ENCODE measurements at regions not wholly inside any gene's neighbourhood (a gene's known extent, or its start where the extent isn't known, plus 50 kb on each side); places are given as distances from the start of the nearest gene placed in this dataset.

DNA sequence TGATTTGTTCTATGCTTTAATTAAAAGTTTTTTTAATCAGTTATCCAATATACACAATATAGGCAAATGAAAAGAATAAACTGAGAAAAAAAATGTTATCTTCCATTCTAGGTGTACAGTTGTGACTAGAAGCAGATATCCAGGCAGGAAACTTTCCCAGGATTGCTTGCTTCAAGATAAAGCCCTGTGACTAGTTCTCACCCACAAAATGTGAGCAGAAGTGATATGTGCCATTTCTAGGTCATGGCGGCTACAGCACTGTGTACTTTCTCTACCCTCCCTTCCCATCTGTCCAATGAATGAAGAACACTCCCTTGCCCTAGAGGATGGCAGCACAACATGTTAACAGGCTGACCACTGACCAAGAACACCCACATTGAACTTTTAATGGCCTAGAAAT, 110.5 kb upstream of the STT3B start:
- no peak overlapping the region for H3K27ac ChIP-seq (ENCODE audit: low read depth, low read length)
- peaks cover 0 to under 1% (median 0%) of the 10 kb centered on the region in 5 donors for H3K4me1 ChIP-seq (ENCODE audit: control insufficient read depth in 5 of 5, insufficient read depth in 5 of 5, low read length in 5 of 5)
- no peaks in the 10 kb centered on the region for H3K27me3 ChIP-seq (ENCODE audit: control insufficient read depth in 5 of 5, insufficient read depth in 4 of 5, low read length in 5 of 5)
- H3K9me3 ChIP-seq (ENCODE audit: control insufficient read depth in 5 of 5, low read length in 5 of 5) = peaks cover 0 to 8% (median 2%) of the 10 kb centered on the region in 5 donors
- H3K36me3 ChIP-seq (ENCODE audit: control insufficient read depth in 5 of 5, insufficient read depth in 5 of 5, low read length in 5 of 5) = no peaks in the 10 kb centered on the region
- H3K9ac ChIP-seq (ENCODE audit: low read length in 5 of 5) = no peak overlapping the region
- no peak overlapping the region for H3K4me3 ChIP-seq (ENCODE audit: low read depth in 1 of 5, low read length in 5 of 5)

DNA sequence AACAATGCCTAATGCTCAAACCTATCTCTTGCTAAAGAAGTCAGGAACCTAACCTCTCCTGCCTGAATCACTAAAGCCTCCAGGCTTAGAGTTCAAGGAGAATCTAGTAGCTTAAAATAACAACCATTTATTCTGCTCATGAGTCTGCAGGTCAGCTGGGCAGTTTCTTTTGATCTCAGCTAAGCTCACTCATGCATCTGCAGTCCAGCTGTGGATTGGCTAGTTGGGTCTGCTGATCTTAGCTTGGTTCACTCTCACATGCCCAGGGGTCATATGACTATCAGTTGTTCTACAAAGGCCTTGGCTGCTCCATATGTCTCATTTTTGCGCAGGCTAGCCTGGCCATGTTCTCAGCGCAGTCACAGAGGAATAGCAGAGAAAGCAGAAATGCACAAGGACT, 109.2 kb upstream of the STT3B start:
- Histone ChIP-seq H3K9ac (ENCODE audit: low read length in 5 of 5) (no peak overlapping the region), H3K4me3 (ENCODE audit: low read depth in 1 of 5, low read length in 5 of 5) (no peak overlapping the region), H3K27me3 (ENCODE audit: control insufficient read depth in 5 of 5, insufficient read depth in 4 of 5, low read length in 5 of 5) (no peaks in the 10 kb centered on the region), H3K4me1 (ENCODE audit: control insufficient read depth in 5 of 5, insufficient read depth in 5 of 5, low read length in 5 of 5) (no peaks in the 10 kb centered on the region), H3K9me3 (ENCODE audit: control insufficient read depth in 5 of 5, low read length in 5 of 5) (peaks cover 0 to 6% (median 2%) of the 10 kb centered on the region in 5 donors), H3K27ac (ENCODE audit: low read depth, low read length) (no peak overlapping the region), H3K36me3 (ENCODE audit: control insufficient read depth in 5 of 5, insufficient read depth in 5 of 5, low read length in 5 of 5) (no peaks in the 10 kb centered on the region)

DNA sequence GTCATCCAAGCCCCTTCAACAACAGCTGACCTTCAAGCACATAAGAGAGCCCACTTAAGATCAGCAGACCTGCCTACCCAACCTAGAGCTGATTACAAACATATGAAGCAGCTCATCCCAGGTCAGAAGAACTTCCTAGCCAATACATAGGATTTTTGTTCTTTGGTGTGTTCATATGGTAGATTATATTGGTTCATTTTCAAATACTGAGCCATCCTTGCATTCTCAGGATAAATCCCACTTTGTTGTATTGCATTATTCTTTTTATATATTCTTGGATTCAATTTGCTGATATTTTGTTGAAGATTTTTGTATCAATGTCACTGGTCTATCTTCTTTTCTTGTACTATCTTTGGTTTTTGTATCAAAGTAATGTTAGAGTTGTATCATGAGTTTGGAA, 107.3 kb upstream of the STT3B start:
- Histone ChIP-seq H3K9ac (ENCODE audit: low read length in 5 of 5) (no peak overlapping the region), H3K36me3 (ENCODE audit: control insufficient read depth in 5 of 5, insufficient read depth in 5 of 5, low read length in 5 of 5) (no peaks in the 10 kb centered on the region), H3K4me1 (ENCODE audit: control insufficient read depth in 5 of 5, insufficient read depth in 5 of 5, low read length in 5 of 5) (no peaks in the 10 kb centered on the region), H3K27ac (ENCODE audit: low read depth, low read length) (no peak overlapping the region), H3K9me3 (ENCODE audit: control insufficient read depth in 5 of 5, low read length in 5 of 5) (peaks cover 0 to 4% (median 2%) of the 10 kb centered on the region in 5 donors), H3K4me3 (ENCODE audit: low read depth in 1 of 5, low read length in 5 of 5) (no peak overlapping the region), H3K27me3 (ENCODE audit: control insufficient read depth in 5 of 5, insufficient read depth in 4 of 5, low read length in 5 of 5) (no peaks in the 10 kb centered on the region)

DNA sequence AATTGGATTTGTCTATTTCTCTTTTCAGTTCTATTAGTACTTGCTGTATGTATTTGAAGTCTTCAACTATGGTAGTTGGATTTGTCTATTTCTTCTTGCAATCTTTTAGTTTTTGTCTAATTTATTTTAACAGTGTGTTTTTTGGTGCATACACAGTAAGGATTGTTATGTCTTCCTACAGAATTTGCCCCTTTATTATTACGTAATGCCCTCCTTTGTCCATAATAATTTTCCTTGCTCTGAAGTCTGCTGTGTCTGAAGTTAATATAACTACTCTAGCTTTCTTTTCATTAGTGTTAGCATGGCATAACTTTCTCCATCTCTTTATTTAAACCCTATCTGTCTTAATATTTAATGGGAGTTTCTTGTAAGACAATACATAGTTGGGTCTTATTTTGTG, 105.1 kb upstream of the STT3B start:
- H3K4me1 ChIP-seq (ENCODE audit: control insufficient read depth in 5 of 5, insufficient read depth in 5 of 5, low read length in 5 of 5) = no peaks in the 10 kb centered on the region
- H3K9me3 ChIP-seq (ENCODE audit: control insufficient read depth in 5 of 5, low read length in 5 of 5) = peaks cover 0 to 4% (median 2%) of the 10 kb centered on the region in 5 donors
- no peaks in the 10 kb centered on the region for H3K36me3 ChIP-seq (ENCODE audit: control insufficient read depth in 5 of 5, insufficient read depth in 5 of 5, low read length in 5 of 5)
- H3K4me3 ChIP-seq (ENCODE audit: low read depth in 1 of 5, low read length in 5 of 5) = no peak overlapping the region
- H3K27ac ChIP-seq (ENCODE audit: low read depth, low read length) = no peak overlapping the region
- H3K27me3 ChIP-seq (ENCODE audit: control insufficient read depth in 5 of 5, insufficient read depth in 4 of 5, low read length in 5 of 5) = no peaks in the 10 kb centered on the region
- H3K9ac ChIP-seq (ENCODE audit: low read length in 5 of 5) = no peak overlapping the region

DNA sequence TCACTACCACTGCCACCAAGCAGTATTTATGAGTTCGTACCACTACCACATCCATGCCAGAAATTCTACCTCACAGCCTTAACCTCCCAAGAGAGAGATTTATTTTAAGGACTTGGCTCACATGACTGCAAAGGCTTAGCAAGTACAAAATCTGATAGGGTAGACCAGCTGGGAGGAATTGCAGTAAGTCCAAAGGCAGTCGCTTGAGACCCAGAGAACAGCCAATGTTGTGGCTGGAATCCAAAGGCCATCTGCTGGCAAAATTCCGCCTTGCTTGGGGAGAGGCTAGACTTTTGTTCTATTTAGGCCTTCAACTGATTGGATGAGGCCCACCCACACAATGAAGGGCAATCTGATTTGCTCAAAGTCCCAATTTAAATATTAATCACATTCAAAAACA, 101.4 kb upstream of the STT3B start:
- Histone ChIP-seq H3K9ac (ENCODE audit: low read length in 5 of 5) (no peak overlapping the region), H3K27ac (ENCODE audit: low read depth, low read length) (no peak overlapping the region), H3K9me3 (ENCODE audit: control insufficient read depth in 5 of 5, low read length in 5 of 5) (peaks cover 0 to 6% (median 0%) of the 10 kb centered on the region in 5 donors)

DNA sequence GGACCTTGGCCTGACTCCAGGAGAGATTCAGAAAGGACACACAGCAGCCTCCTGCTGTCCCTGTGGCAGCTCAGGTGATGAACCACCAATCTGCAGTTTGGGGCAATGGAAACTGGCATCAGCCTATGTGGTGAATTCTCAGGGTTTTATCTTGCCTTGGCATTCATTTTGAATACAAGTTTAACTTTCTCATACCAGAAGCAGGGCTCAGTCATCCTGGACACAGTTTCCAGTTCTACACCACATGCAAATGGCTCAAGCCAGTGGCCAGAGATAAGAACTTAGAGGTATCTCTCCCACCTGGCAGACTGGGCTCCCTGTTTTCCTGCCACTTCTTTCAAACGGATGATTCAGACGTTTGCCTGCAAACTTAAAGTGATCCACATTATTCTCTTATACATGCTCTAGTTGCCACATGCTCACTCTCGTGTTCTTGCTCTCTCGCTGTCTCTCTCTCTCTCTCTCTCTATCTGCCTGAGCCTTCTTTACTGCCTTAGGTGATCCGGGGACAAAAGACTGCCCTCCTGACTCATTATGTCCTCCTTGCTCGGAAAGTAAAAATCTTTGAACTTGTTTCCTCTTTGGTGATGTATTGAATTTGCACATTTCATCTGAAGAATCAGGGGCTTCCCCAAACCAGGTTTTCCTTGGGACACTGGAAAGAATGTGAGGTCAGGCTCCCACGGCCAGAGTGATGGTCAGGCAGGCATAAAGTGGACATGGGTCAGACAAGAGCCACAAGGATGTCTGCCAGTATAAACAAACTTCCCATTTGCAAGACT, 99.6 kb upstream of the STT3B start:
- H3K4me3 ChIP-seq (ENCODE audit: low read depth in 1 of 5, low read length in 5 of 5) = no peak overlapping the region
- no peak overlapping the region for H3K27ac ChIP-seq (ENCODE audit: low read depth, low read length)
- no peaks in the 10 kb centered on the region for H3K27me3 ChIP-seq (ENCODE audit: control insufficient read depth in 5 of 5, insufficient read depth in 4 of 5, low read length in 5 of 5)
- H3K9me3 ChIP-seq (ENCODE audit: control insufficient read depth in 5 of 5, low read length in 5 of 5) = peaks cover 0 to 14% (median 6%) of the 10 kb centered on the region in 5 donors
- peaks cover 0 to 3% (median 0%) of the 10 kb centered on the region in 5 donors for H3K36me3 ChIP-seq (ENCODE audit: control insufficient read depth in 5 of 5, insufficient read depth in 5 of 5, low read length in 5 of 5)
- no peak overlapping the region for H3K9ac ChIP-seq (ENCODE audit: low read length in 5 of 5)
- peaks cover 0 to 2% (median 0%) of the 10 kb centered on the region in 5 donors for H3K4me1 ChIP-seq (ENCODE audit: control insufficient read depth in 5 of 5, insufficient read depth in 5 of 5, low read length in 5 of 5)

More for the DNA sequence above, 101.4 kb upstream of the STT3B start:
- Histone ChIP-seq H3K27me3 (ENCODE audit: control insufficient read depth in 5 of 5, insufficient read depth in 4 of 5, low read length in 5 of 5) (no peaks in the 10 kb centered on the region), H3K4me1 (ENCODE audit: control insufficient read depth in 5 of 5, insufficient read depth in 5 of 5, low read length in 5 of 5) (peaks cover 0 to 2% (median 0%) of the 10 kb centered on the region in 5 donors), H3K4me3 (ENCODE audit: low read depth in 1 of 5, low read length in 5 of 5) (no peak overlapping the region), H3K36me3 (ENCODE audit: control insufficient read depth in 5 of 5, insufficient read depth in 5 of 5, low read length in 5 of 5) (no peaks in the 10 kb centered on the region)

DNA sequence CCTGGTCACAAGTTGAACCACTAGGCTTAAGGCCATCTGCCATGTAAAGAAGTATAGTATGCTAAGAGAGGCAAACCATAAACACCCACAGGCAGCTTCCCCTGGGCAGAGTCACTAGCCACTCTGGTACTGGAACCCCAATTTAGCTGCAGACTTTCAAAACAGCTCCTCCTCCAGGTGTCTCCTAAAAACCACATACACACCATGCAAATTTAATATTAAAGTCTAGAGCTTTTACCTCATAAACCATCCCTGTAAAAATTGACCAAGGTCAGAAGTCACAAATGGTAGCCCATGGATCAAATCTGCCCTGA, 99.1 kb upstream of the STT3B start:
- peaks cover 0 to 2% (median 0%) of the 10 kb centered on the region in 5 donors for H3K4me1 ChIP-seq (ENCODE audit: control insufficient read depth in 5 of 5, insufficient read depth in 5 of 5, low read length in 5 of 5)
- no peak overlapping the region for H3K4me3 ChIP-seq (ENCODE audit: low read depth in 1 of 5, low read length in 5 of 5)
- peaks cover 0 to 14% (median 8%) of the 10 kb centered on the region in 5 donors for H3K9me3 ChIP-seq (ENCODE audit: control insufficient read depth in 5 of 5, low read length in 5 of 5)
- H3K27ac ChIP-seq (ENCODE audit: low read depth, low read length) = no peak overlapping the region
- no peak overlapping the region for H3K9ac ChIP-seq (ENCODE audit: low read length in 5 of 5)
- peaks cover 0 to 3% (median 0%) of the 10 kb centered on the region in 5 donors for H3K36me3 ChIP-seq (ENCODE audit: control insufficient read depth in 5 of 5, insufficient read depth in 5 of 5, low read length in 5 of 5)
- no peaks in the 10 kb centered on the region for H3K27me3 ChIP-seq (ENCODE audit: control insufficient read depth in 5 of 5, insufficient read depth in 4 of 5, low read length in 5 of 5)

DNA sequence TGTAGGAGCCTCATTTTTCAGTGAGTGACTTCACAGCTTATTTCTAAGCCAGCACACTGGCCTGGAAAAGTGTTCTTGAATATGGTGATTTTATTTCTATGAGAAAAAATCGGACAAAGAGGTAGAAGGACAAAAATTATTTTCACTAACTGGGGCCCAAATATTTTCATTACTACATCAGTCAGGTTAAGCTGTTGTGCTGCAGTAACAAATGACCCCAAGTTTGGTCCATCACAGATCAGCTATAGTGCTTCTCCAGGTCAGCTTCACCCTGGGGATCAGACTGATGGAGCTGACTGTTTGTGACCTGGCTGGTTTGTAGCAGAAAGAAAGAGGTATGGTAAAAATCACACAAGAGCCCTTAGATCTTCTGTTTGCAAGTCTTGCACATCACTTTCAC, 97.9 kb upstream of the STT3B start:
- peaks cover 0 to 2% (median 0%) of the 10 kb centered on the region in 5 donors for H3K4me1 ChIP-seq (ENCODE audit: control insufficient read depth in 5 of 5, insufficient read depth in 5 of 5, low read length in 5 of 5)
- H3K9ac ChIP-seq (ENCODE audit: low read length in 5 of 5) = no peak overlapping the region
- H3K4me3 ChIP-seq (ENCODE audit: low read depth in 1 of 5, low read length in 5 of 5) = no peak overlapping the region
- no peak overlapping the region for H3K27ac ChIP-seq (ENCODE audit: low read depth, low read length)
- H3K36me3 ChIP-seq (ENCODE audit: control insufficient read depth in 5 of 5, insufficient read depth in 5 of 5, low read length in 5 of 5) = peaks cover 0 to 3% (median 0%) of the 10 kb centered on the region in 5 donors
- peaks cover 0 to 14% (median 8%) of the 10 kb centered on the region in 5 donors for H3K9me3 ChIP-seq (ENCODE audit: control insufficient read depth in 5 of 5, low read length in 5 of 5)
- H3K27me3 ChIP-seq (ENCODE audit: control insufficient read depth in 5 of 5, insufficient read depth in 4 of 5, low read length in 5 of 5) = no peaks in the 10 kb centered on the region

DNA sequence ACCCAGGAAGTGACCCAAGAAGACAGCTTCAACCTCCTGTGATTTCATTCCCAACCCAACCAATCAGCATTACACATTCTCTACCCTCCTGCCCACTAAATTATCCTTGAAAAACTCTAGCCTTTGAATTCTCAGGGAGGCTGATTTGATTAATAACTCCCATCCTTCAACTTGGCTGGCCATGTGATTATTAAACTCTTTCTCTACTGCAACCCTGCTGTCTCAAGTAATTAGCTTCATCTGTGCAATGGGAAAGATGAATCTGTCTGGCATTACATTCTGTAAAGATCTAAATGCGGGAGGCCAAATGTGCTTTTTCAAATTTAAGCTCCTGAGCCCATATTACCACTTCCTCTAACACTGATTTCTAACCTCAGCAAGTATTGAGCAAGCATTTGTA, 95.9 kb upstream of the STT3B start:
- H3K4me3 ChIP-seq (ENCODE audit: low read depth in 1 of 5, low read length in 5 of 5) = no peak overlapping the region
- H3K36me3 ChIP-seq (ENCODE audit: control insufficient read depth in 5 of 5, insufficient read depth in 5 of 5, low read length in 5 of 5) = peaks cover 0 to 3% (median 0%) of the 10 kb centered on the region in 5 donors
- peaks cover 0 to 14% (median 8%) of the 10 kb centered on the region in 5 donors for H3K9me3 ChIP-seq (ENCODE audit: control insufficient read depth in 5 of 5, low read length in 5 of 5)
- H3K4me1 ChIP-seq (ENCODE audit: control insufficient read depth in 5 of 5, insufficient read depth in 5 of 5, low read length in 5 of 5) = peaks cover 0 to 2% (median 0%) of the 10 kb centered on the region in 5 donors
- H3K27ac ChIP-seq (ENCODE audit: low read depth, low read length) = no peak overlapping the region
- H3K27me3 ChIP-seq (ENCODE audit: control insufficient read depth in 5 of 5, insufficient read depth in 4 of 5, low read length in 5 of 5) = no peaks in the 10 kb centered on the region
- no peak overlapping the region for H3K9ac ChIP-seq (ENCODE audit: low read length in 5 of 5)

DNA sequence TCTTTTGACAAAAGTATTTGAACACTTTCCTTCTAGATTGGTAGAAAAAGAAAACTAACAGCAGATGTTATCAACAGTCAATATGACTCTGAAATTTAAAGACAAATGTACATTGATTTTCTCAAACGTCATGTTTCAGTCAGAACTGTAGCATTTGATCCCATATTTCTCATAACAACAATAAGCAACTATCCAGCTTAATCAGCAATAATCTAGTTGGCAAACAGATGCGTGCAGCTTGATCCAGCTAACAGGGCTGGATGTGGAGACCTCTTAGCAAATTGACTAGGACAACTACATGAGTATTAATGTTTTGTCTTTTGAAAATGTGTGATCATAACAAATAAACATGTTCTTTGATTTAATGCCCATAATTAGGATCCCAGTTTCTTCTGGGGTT, 94.0 kb upstream of the STT3B start:
- Histone ChIP-seq H3K4me3 (ENCODE audit: low read depth in 1 of 5, low read length in 5 of 5) (no peak overlapping the region), H3K9me3 (ENCODE audit: control insufficient read depth in 5 of 5, low read length in 5 of 5) (peaks cover 0 to 14% (median 8%) of the 10 kb centered on the region in 5 donors), H3K9ac (ENCODE audit: low read length in 5 of 5) (no peak overlapping the region), H3K36me3 (ENCODE audit: control insufficient read depth in 5 of 5, insufficient read depth in 5 of 5, low read length in 5 of 5) (peaks cover 0 to 3% (median 0%) of the 10 kb centered on the region in 5 donors), H3K4me1 (ENCODE audit: control insufficient read depth in 5 of 5, insufficient read depth in 5 of 5, low read length in 5 of 5) (no peaks in the 10 kb centered on the region), H3K27ac (ENCODE audit: low read depth, low read length) (no peak overlapping the region), H3K27me3 (ENCODE audit: control insufficient read depth in 5 of 5, insufficient read depth in 4 of 5, low read length in 5 of 5) (no peaks in the 10 kb centered on the region)

All from subcutaneous abdominal adipose tissue (tissue), 5 donors.